Activated CD8-positive, alpha-beta memory T cell treated with anti-CD3 and anti-CD28 coated beads, Interleukin-2, amount 10 ng/mL, durations not matched to agents 7 days and 5 days (primary cell): ENCODE measurements at regions not wholly inside any gene's neighbourhood (a gene's known extent, or its start where the extent isn't known, plus 50 kb on each side); places are given as distances from the start of the nearest gene placed in this dataset.
A peak's percentile ranks its signal among the peaks of the same experiment; 100 is the strongest.

Source experiments
- ATAC-seq: fragments of 150-1000 bp; cut with Tn5 transposase; one replicate; pipeline ENCODE4 v1.10.0; 2021; ENCODE audit warnings: moderate library complexity
- CTCF ChIA-PET: fragments of 350-600 bp; sonication (Branson Sonifier 250); formaldehyde crosslinking; loops from one replicate; lab custom pipeline; 2021; ENCODE audit warnings: antibody characterized with exemption; lab: Charles Lee
- DNase-seq: peaks from one replicate; pipeline ENCODE4 v3.0.0-alpha.2; 2020
- H3K27ac Mint-ChIP-seq: one replicate; pipeline ENCODE4 v1.8.0; 2021; ENCODE audit warnings: mild to moderate bottlenecking, mixed read lengths
- H3K27me3 Mint-ChIP-seq: one replicate; pipeline ENCODE4 v1.8.0; 2021; ENCODE audit warnings: mixed read lengths
- H3K36me3 Mint-ChIP-seq: one replicate; pipeline ENCODE4 v1.8.0; 2021; ENCODE audit warnings: mild to moderate bottlenecking, mixed read lengths
- H3K4me1 Mint-ChIP-seq: one replicate; pipeline ENCODE4 v1.8.0; 2021; ENCODE audit warnings: mixed read lengths
- H3K4me3 Mint-ChIP-seq: one replicate; pipeline ENCODE4 v1.8.0; 2021; ENCODE audit warnings: mild to moderate bottlenecking, moderate library complexity, mixed read lengths
- H3K9me3 Mint-ChIP-seq: one replicate; pipeline ENCODE4 v1.8.0; 2022; ENCODE audit warnings: low read depth, mixed read lengths

DNA sequence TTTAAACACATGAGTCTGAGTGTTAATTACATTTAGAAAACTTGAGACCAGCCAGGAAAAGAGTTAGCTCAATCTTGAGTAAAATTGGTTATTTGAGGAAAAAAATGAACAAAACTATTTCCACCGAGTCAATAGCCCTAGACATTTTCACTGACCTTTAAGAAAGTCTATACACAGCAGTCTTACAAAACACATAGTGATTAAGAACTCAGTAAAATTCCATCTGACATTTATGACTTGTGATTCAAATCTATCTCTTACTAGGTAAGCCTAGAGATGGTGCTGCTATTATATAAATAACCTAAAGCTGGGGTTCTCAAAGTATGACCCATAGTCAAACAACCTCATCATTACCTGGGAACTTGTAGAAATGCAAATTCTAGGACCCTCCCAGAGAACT, 109.1 kb upstream of the COL8A1 start:
- H3K4me1 Mint-ChIP-seq = no peaks in the 10 kb centered on the region
- no peak overlapping the region for H3K4me3 Mint-ChIP-seq
- no peaks in the 10 kb centered on the region for H3K9me3 Mint-ChIP-seq
- H3K36me3 Mint-ChIP-seq = no peaks in the 10 kb centered on the region
- ATAC-seq (no peak), DNase-seq (no peak)
- CTCF ChIA-PET = no interaction called here
- H3K27me3 Mint-ChIP-seq = no peaks in the 10 kb centered on the region
- no peak overlapping the region for H3K27ac Mint-ChIP-seq

GRCh38 chr3:99526921-99527320, 111.5 kb upstream of the COL8A1 start:
- H3K9me3 Mint-ChIP-seq = no peaks in the 10 kb centered on the region
- no peaks in the 10 kb centered on the region for H3K36me3 Mint-ChIP-seq
- no peak for ATAC-seq
- H3K4me3 Mint-ChIP-seq = no peak overlapping the region
- H3K27ac Mint-ChIP-seq = no peak overlapping the region
- no peaks in the 10 kb centered on the region for H3K4me1 Mint-ChIP-seq
- DNase-seq = no peak
- no peaks in the 10 kb centered on the region for H3K27me3 Mint-ChIP-seq
- CTCF ChIA-PET = no interaction called here

DNA sequence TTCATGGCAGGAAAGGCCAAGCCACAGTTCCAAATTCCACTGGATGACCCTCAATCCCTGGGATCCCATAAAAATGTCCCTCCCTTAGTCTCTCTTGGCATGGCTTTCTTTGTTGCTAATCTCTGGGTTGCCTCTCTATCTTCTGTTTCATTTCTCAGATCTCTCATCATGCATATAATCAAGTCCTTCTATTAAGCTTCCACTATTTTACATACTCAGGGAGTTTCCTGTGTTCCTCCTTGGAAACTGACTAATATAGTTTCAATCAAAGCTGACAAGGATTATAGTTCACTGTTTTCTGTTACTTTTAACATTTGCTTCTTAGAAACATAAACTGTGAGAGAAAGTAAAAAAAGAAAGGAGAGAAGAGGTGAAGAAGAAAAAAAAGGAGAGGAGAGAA, 113.8 kb upstream of the COL8A1 start:
- CTCF ChIA-PET = no interaction called here
- no peak overlapping the region for H3K27ac Mint-ChIP-seq
- ATAC-seq (no peak), DNase-seq (no peak)
- no peaks in the 10 kb centered on the region for H3K4me1 Mint-ChIP-seq
- no peaks in the 10 kb centered on the region for H3K9me3 Mint-ChIP-seq
- H3K27me3 Mint-ChIP-seq = no peaks in the 10 kb centered on the region
- H3K36me3 Mint-ChIP-seq = no peaks in the 10 kb centered on the region
- H3K4me3 Mint-ChIP-seq = no peak overlapping the region

GRCh38 chr3:99523431-99524127, 114.8 kb upstream of the COL8A1 start:
- CTCF ChIA-PET = no interaction called here
- no peak for DNase-seq
- Mint-ChIP-seq H3K36me3 (no peaks in the 10 kb centered on the region), H3K4me3 (no peak overlapping the region), H3K27ac (no peak overlapping the region), H3K4me1 (no peaks in the 10 kb centered on the region), H3K9me3 (no peaks in the 10 kb centered on the region), H3K27me3 (no peaks in the 10 kb centered on the region)
- no peak for ATAC-seq

- CTCF ChIA-PET = no interaction called here
- no peaks in the 10 kb centered on the region for H3K9me3 Mint-ChIP-seq
- H3K4me1 Mint-ChIP-seq = no peaks in the 10 kb centered on the region
- no peak for ATAC-seq
- no peaks in the 10 kb centered on the region for H3K36me3 Mint-ChIP-seq
- no peak overlapping the region for H3K27ac Mint-ChIP-seq
- no peak overlapping the region for H3K4me3 Mint-ChIP-seq
- DNase-seq = no peak
- no peaks in the 10 kb centered on the region for H3K27me3 Mint-ChIP-seq
These were observed 116.2 kb upstream of the COL8A1 start for GRCh38 chr3:99522147-99522546.

DNA sequence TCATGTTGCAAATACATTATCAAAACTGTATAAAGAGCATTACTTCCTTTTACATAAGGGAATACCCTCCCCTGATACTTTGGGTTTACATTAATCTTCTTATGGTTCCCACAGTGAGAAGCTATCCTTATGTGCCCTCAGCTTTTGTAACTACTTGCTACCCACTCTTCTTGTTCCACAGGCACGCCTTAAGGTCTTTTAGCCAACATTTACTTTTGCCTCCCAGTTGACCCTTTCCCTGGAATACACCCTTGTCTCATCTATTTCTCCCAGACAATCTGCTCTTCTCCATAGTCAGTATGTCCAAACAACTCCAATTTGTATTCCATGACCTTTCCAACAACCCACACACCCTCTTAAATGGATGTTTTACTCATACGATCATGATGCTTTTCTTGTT, 116.8 kb upstream of the COL8A1 start:
- CTCF ChIA-PET = no interaction called here
- H3K9me3 Mint-ChIP-seq = no peaks in the 10 kb centered on the region
- H3K27me3 Mint-ChIP-seq = no peaks in the 10 kb centered on the region
- DNase-seq (no peak), ATAC-seq (no peak)
- H3K27ac Mint-ChIP-seq = no peak overlapping the region
- H3K36me3 Mint-ChIP-seq = no peaks in the 10 kb centered on the region
- no peaks in the 10 kb centered on the region for H3K4me1 Mint-ChIP-seq
- H3K4me3 Mint-ChIP-seq = no peak overlapping the region

DNA sequence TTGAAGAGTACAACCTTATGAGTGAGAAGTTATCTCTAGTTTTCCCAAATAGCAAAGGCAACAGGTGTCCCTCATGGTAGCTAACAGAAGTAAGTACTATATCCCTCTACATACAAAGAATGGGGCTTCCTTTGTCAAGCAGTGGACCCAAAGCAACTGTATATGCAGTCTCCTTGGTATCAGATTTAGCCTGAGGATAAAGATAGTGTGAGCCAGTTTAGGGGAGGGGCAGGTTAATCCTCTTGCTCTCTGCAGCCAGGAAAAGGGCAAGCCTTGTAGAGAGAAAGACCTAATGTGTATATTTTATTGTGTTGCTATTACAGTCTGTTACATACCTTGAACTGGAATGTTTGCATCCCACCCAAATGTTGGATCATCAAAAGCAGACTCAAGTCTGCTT, 117.9 kb upstream of the COL8A1 start:
- no peaks in the 10 kb centered on the region for H3K36me3 Mint-ChIP-seq
- CTCF ChIA-PET = no interaction called here
- no peaks in the 10 kb centered on the region for H3K4me1 Mint-ChIP-seq
- ATAC-seq = no peak
- H3K27ac Mint-ChIP-seq = no peak overlapping the region
- H3K27me3 Mint-ChIP-seq = no peaks in the 10 kb centered on the region
- no peak for DNase-seq
- H3K4me3 Mint-ChIP-seq = no peak overlapping the region
- no peaks in the 10 kb centered on the region for H3K9me3 Mint-ChIP-seq

DNA sequence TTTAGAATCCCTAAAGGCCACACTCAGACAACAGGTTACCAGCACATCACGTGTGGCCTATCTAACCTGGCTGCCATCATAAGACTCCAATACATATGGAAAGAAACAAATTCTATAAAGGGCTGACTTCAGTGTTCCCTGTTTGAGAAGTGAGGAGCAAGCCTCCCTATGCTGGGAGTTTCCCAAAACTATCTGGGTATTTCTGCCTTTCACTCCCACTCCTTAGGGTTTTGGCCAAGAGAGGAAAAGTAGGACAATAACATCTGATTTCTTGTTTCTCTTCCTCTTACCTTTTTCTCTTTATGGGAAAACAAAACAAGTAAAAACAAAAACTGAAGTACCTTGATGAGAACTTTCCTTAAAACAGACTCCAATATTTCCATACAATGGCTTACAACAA, 121.5 kb upstream of the COL8A1 start:
- DNase-seq = no peak
- no peak overlapping the region for H3K4me3 Mint-ChIP-seq
- CTCF ChIA-PET = no interaction called here
- no peaks in the 10 kb centered on the region for H3K27me3 Mint-ChIP-seq
- no peaks in the 10 kb centered on the region for H3K36me3 Mint-ChIP-seq
- H3K4me1 Mint-ChIP-seq = no peaks in the 10 kb centered on the region
- no peak for ATAC-seq
- no peaks in the 10 kb centered on the region for H3K9me3 Mint-ChIP-seq
- H3K27ac Mint-ChIP-seq = no peak overlapping the region

DNA sequence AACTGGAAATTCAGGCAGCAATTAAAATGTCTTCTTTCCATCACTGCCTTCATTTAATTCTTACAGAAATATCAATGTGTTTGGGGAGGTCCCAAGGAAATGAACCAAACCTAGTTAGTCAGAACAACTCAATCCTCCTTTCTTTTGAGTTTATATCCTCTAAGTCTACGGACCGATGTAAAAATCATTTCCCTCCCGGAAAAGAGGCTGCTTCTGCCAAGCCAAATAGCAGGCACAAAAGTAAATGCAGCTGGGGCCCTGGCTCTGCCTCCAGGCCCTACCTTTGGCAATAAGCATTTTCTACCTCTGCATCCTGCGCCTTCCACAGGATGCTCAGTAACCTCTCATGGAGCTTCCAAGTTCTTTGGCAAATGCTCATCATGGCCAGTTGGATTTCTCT, 122.5 kb upstream of the COL8A1 start:
- DNase-seq = no peak
- H3K4me1 Mint-ChIP-seq = no peaks in the 10 kb centered on the region
- no peak for ATAC-seq
- no peaks in the 10 kb centered on the region for H3K9me3 Mint-ChIP-seq
- H3K27ac Mint-ChIP-seq = no peak overlapping the region
- H3K36me3 Mint-ChIP-seq = no peaks in the 10 kb centered on the region
- H3K4me3 Mint-ChIP-seq = no peak overlapping the region
- CTCF ChIA-PET = no interaction called here
- H3K27me3 Mint-ChIP-seq = no peaks in the 10 kb centered on the region

GRCh38 chr3:99509224-99509623, 129.2 kb upstream of the COL8A1 start:
- no peaks in the 10 kb centered on the region for H3K27me3 Mint-ChIP-seq
- H3K4me1 Mint-ChIP-seq = peaks cover 3% of the 10 kb centered on the region
- H3K36me3 Mint-ChIP-seq = no peaks in the 10 kb centered on the region
- H3K9me3 Mint-ChIP-seq = no peaks in the 10 kb centered on the region
- H3K4me3 Mint-ChIP-seq = no peak overlapping the region
- CTCF ChIA-PET = no interaction called here
- H3K27ac Mint-ChIP-seq = no peak overlapping the region
- no peak for ATAC-seq
- no peak for DNase-seq

DNA sequence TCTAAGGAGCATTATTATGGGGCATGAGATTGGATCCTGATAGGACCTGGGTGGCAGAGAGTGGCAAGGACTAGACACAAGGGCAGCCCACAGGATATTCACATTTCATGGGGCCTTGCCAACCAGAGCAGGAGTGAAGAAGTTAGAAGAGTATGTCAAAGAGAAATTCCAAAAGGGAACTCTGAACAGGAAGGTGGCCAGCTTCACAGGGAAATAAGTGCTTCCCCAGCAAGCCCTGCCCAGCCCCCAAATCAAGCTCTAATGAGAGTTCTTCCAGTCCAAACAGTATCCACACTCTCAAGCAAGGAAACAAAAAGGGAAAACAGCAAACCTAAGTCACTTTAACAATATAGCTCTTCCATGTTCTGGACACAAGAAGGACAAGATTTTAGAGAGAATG, 130.2 kb upstream of the COL8A1 start:
- Mint-ChIP-seq H3K4me3 (no peak overlapping the region), H3K36me3 (no peaks in the 10 kb centered on the region), H3K9me3 (no peaks in the 10 kb centered on the region), H3K27ac (no peak overlapping the region), H3K27me3 (no peaks in the 10 kb centered on the region), H3K4me1 (peaks cover 3% of the 10 kb centered on the region)
- CTCF ChIA-PET = no interaction called here
- ATAC-seq = no peak
- no peak for DNase-seq

- no peaks in the 10 kb centered on the region for H3K36me3 Mint-ChIP-seq
- ATAC-seq (peak; percentile 85), DNase-seq (peak; percentile 58)
- CTCF ChIA-PET = no interaction called here
- no peaks in the 10 kb centered on the region for H3K27me3 Mint-ChIP-seq
- peaks cover 3% of the 10 kb centered on the region for H3K4me1 Mint-ChIP-seq
- H3K27ac Mint-ChIP-seq = no peak overlapping the region
- H3K9me3 Mint-ChIP-seq = no peaks in the 10 kb centered on the region
- no peak overlapping the region for H3K4me3 Mint-ChIP-seq
These were observed 132.6 kb upstream of the COL8A1 start for GRCh38 chr3:99505646-99506269.

GRCh38 chr3:99505200-99505599, 133.2 kb upstream of the COL8A1 start:
- H3K9me3 Mint-ChIP-seq = no peaks in the 10 kb centered on the region
- no peak overlapping the region for H3K4me3 Mint-ChIP-seq
- no peak for ATAC-seq
- H3K27ac Mint-ChIP-seq = no peak overlapping the region
- DNase-seq = no peak
- CTCF ChIA-PET = no interaction called here
- H3K36me3 Mint-ChIP-seq = no peaks in the 10 kb centered on the region
- no peaks in the 10 kb centered on the region for H3K27me3 Mint-ChIP-seq
- peaks cover 3% of the 10 kb centered on the region for H3K4me1 Mint-ChIP-seq

GRCh38 chr3:99504258-99504657, 134.1 kb upstream of the COL8A1 start:
- no peak for ATAC-seq
- CTCF ChIA-PET = no interaction called here

More at GRCh38 chr3:99504258-99504657, 134.1 kb upstream of the COL8A1 start:
- Mint-ChIP-seq H3K27me3 (no peaks in the 10 kb centered on the region), H3K4me1 (peaks cover 3% of the 10 kb centered on the region), H3K36me3 (no peaks in the 10 kb centered on the region), H3K9me3 (no peaks in the 10 kb centered on the region), H3K27ac (no peak overlapping the region), H3K4me3 (no peak overlapping the region)
- no peak for DNase-seq
